Smooth muscle cell (in vitro differentiated cells): ENCODE measurements at regions not wholly inside any gene's neighbourhood (a gene's known extent, or its start where the extent isn't known, plus 50 kb on each side); places are given as distances from the start of the nearest gene placed in this dataset.
"Not testable (repeated sequence)": the region's sequence is repeated elsewhere in the genome, so short reads cannot be mapped to it uniquely, and the experiment has no call there.

ENCODE experiments used
- DNase-seq: peaks from one replicate; lab custom pipeline; 2025; ENCODE audit not compliant: unreplicated experiment; lab: John Stamatoyannopoulos, UW
- H2AFZ ChIP-seq: fragments of 200-600 bp; sonication (generic); 2 replicates; pipeline ENCODE4 v1.6.0; 2016; ENCODE audit warnings: antibody characterized with exemption, low read depth, mild to moderate bottlenecking
- H3F3A ChIP-seq: fragments of 200-600 bp; sonication (generic); 2 replicates; pipeline ENCODE4 v1.6.0; 2017; ENCODE audit warnings: antibody characterized with exemption, low read depth
- H3K27ac ChIP-seq: fragments of 200-600 bp; sonication (generic); 2 replicates; pipeline ENCODE4 v1.5.1; 2016; ENCODE audit warnings: low read depth, mild to moderate bottlenecking
- H3K27me3 ChIP-seq: fragments of 200-600 bp; sonication (generic); 2 replicates; pipeline ENCODE4 v1.6.1; 2016; ENCODE audit warnings: low read depth, mild to moderate bottlenecking
- H3K36me3 ChIP-seq: fragments of 200-600 bp; sonication (generic); 2 replicates; pipeline ENCODE4 v1.5.1; 2016; ENCODE audit warnings: low read depth
- H3K4me1 ChIP-seq: fragments of 200-600 bp; sonication (generic); 2 replicates; pipeline ENCODE4 v1.5.1; 2016; ENCODE audit warnings: low read depth
- H3K4me2 ChIP-seq: fragments of 200-600 bp; sonication (generic); 2 replicates; pipeline ENCODE4 v1.6.0; 2016; ENCODE audit warnings: mild to moderate bottlenecking
- H3K4me3 ChIP-seq: fragments of 200-600 bp; sonication (generic); 2 replicates; pipeline ENCODE4 v1.5.1; 2016; ENCODE audit warnings: mild to moderate bottlenecking
- H3K79me2 ChIP-seq: fragments of 200-600 bp; sonication (generic); 2 replicates; pipeline ENCODE4 v1.6.0; 2016; ENCODE audit warnings: low read depth, mild to moderate bottlenecking
- H3K9ac ChIP-seq: fragments of 200-600 bp; sonication (generic); 2 replicates; pipeline ENCODE4 v1.6.0; 2016; ENCODE audit warnings: low read depth
- H3K9me3 ChIP-seq: fragments of 200-600 bp; sonication (generic); replicated peaks from 2 replicates; pipeline ENCODE4 v1.5.1; 2016; ENCODE audit warnings: low read depth
- H4K20me1 ChIP-seq: fragments of 200-600 bp; sonication (generic); 2 replicates; pipeline ENCODE4 v1.6.0; 2016; ENCODE audit warnings: low read depth
- WGBS: methylation state at CpG from one replicate; pipeline ENCODE4 v1.1.7; 2016; ENCODE audit warnings: low lambda C conversion rate; 5-methylcytosine and 5-hydroxymethylcytosine counted together
- TF ChIP-seq, protein P1 (sequence below): fragments of 200-600 bp; sonication (generic); IDR thresholded peaks from 2 replicates; pipeline ENCODE4 v1.5.1; 2017; ENCODE audit warnings: borderline replicate concordance, mild to moderate bottlenecking, antibody characterized with exemption; ENCODE audit not compliant: insufficient read depth, poor library complexity, severe bottlenecking

DNA sequence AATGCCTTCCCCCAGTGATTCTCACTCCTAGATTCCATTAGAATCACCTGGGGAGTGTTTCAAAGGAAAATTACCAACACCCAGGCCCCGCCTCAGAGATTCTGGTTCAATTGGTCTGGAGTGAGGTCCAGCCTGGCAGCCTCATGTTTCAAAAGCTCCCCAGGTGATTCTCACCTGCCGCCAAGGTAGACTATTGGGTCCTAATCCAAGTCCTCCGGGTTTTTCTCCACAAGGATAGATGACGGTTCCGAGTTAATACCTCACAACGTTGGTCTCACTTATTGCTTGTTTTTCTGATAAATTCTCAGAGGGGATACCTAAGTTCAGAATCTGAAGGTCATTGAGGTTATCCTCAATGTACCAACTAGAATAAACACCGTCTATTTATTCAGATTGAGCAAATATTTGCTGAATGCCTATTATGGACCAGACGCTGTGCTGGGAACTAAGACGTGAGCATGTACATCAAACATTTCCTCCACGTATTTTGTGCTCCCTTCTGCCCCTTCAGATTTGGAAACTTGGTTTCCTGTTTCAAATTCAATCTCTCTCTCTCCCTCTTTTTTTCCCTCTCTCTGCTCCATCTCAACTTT lies 97.5 kb downstream of the SEC16B start:
- Histone ChIP-seq H3F3A (no peaks in the 10 kb centered on the region), H3K9ac (no peak overlapping the region), H3K27me3 (no peaks in the 10 kb centered on the region), H3K79me2 (no peaks in the 10 kb centered on the region), H3K4me2 (no peak overlapping the region), H3K27ac (no peak overlapping the region), H3K4me1 (no peaks in the 10 kb centered on the region), H4K20me1 (no peaks in the 10 kb centered on the region), H3K9me3 (no peaks in the 10 kb centered on the region), H3K36me3 (no peaks in the 10 kb centered on the region), H3K4me3 (no peak overlapping the region), H2AFZ (no peak overlapping the region)
- TF ChIP-seq, protein P1, sequence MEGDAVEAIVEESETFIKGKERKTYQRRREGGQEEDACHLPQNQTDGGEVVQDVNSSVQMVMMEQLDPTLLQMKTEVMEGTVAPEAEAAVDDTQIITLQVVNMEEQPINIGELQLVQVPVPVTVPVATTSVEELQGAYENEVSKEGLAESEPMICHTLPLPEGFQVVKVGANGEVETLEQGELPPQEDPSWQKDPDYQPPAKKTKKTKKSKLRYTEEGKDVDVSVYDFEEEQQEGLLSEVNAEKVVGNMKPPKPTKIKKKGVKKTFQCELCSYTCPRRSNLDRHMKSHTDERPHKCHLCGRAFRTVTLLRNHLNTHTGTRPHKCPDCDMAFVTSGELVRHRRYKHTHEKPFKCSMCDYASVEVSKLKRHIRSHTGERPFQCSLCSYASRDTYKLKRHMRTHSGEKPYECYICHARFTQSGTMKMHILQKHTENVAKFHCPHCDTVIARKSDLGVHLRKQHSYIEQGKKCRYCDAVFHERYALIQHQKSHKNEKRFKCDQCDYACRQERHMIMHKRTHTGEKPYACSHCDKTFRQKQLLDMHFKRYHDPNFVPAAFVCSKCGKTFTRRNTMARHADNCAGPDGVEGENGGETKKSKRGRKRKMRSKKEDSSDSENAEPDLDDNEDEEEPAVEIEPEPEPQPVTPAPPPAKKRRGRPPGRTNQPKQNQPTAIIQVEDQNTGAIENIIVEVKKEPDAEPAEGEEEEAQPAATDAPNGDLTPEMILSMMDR: no peak
- WGBS: 81% methylated on average over 10 of the region's 10 CpGs
- no peak for DNase-seq

DNA sequence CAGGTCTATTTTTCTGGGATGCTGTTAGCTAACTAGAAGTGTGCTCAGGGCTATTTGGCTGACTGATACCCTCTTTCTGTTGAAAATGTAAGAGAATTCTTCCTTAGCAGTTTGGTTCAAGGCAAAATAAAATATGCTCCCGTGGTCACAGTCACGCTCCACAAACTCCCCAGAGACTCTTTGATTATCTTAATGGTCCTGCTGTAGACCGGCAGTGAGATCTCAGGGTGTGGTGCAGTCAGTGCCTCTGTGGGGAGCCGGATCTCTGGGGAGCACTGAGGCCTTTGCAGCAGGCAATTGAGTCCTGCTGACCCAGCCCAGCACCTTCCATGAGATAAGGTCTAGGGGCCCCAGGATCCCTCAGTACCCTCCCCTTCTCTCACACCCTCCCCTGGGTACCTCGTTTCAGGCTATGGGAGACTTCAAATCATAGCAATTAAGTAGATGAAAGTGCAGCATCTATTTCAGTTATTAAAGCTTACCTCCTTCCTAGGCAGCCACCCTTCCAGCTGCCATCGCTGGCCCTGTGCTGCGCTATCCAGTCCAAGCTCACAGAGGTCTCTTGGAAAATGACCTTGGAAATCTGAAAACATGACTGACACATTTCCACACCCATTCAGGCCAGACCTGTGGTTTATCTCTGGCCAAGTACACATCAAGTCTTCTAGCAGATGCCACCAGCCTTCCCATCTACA lies 98.1 kb downstream of the SEC16B start:
- Histone ChIP-seq H3K4me1 (no peaks in the 10 kb centered on the region), H3K79me2 (no peaks in the 10 kb centered on the region), H3K27ac (no peak overlapping the region), H3K4me3 (no peak overlapping the region), H4K20me1 (no peaks in the 10 kb centered on the region), H3K9me3 (no peaks in the 10 kb centered on the region), H3F3A (no peaks in the 10 kb centered on the region), H3K27me3 (no peaks in the 10 kb centered on the region), H3K36me3 (no peaks in the 10 kb centered on the region), H3K4me2 (no peak overlapping the region), H3K9ac (no peak overlapping the region), H2AFZ (no peak overlapping the region)
- no peak for DNase-seq
- TF ChIP-seq, protein P1: no peak
- 76% methylated on average over 7 of the region's 7 CpGs for WGBS

DNA sequence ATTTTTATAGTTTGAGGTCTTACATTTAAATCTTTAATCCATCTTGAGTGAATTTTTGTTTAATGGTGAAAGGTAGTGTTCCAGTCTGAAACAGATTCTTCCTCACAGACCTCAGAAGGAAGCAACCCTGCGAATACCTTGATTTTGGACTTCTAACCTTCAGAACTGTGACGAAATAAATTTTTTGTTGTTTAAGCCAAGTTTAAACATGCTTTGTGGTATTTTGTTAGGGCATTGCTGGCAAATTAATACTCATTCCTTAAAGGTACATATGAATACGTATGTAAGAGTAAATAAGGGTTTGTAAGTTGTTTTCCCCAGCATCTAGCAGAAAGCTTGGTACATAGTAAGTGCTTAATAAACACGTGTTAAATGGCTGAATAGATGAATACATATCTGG lies 100.3 kb downstream of the SEC16B start:
- Histone ChIP-seq H3K27ac (no peak overlapping the region), H3K9ac (no peak overlapping the region), H3F3A (no peaks in the 10 kb centered on the region), H3K9me3 (no peaks in the 10 kb centered on the region), H3K4me3 (no peak overlapping the region), H4K20me1 (no peaks in the 10 kb centered on the region), H3K4me2 (no peak overlapping the region), H3K27me3 (no peaks in the 10 kb centered on the region), H3K79me2 (no peaks in the 10 kb centered on the region), H3K36me3 (no peaks in the 10 kb centered on the region), H2AFZ (no peak overlapping the region), H3K4me1 (no peaks in the 10 kb centered on the region)
- WGBS: 89% methylated on average over 4 of the region's 4 CpGs
- TF ChIP-seq, protein P1: no peak
- no peak for DNase-seq

DNA sequence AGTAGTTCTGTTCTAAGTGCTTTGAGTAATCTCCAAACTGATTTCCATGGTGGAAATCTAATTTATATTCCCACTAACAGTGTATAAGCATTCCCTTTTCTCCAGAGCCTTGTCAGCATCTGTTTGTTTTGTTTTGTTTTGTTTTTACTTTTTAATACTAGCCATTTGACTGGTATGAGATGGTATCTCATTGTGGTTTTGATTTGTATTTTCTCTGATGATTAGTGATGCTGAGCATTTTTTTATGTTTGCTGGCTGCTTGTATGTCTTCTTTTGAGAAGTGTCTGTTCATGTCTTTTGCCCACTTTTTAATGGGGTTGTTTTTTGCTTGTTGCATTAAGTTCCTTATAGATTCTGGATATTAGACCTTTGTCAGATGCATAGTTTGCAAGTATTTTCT lies 100.8 kb downstream of the SEC16B start:
- not testable (repeated sequence) for H3K27me3 ChIP-seq, H3K4me2 ChIP-seq, H3K36me3 ChIP-seq, H3F3A ChIP-seq, DNase-seq, H3K27ac ChIP-seq, H3K9ac ChIP-seq, H4K20me1 ChIP-seq, H2AFZ ChIP-seq, H3K79me2 ChIP-seq, H3K9me3 ChIP-seq, H3K4me1 ChIP-seq, H3K4me3 ChIP-seq
